HL-60 (cell line): ENCODE measurements at regions not wholly inside any gene's neighbourhood (a gene's known extent, or its start where the extent isn't known, plus 50 kb on each side); places are given as distances from the start of the nearest gene placed in this dataset.

Experiments used
- DNase-seq, 2 experiments: peaks; one replicate each; pipeline ENCODE4 v3.0.0-alpha.2; 2010 to 2020; ENCODE audit warnings: low read depth in 1 of 2, low spot score in 1 of 2
- H3K27ac ChIP-seq: fragments of 250-450 bp; sonication (Bioruptor Pico); replicated peaks from 2 replicates; pipeline ENCODE4 v1.5.1; 2020; ENCODE audit warnings: mild to moderate bottlenecking, moderate library complexity
- H3K27me3 ChIP-seq: fragments of 250-450 bp; sonication (Bioruptor Pico); 2 replicates; pipeline ENCODE4 v1.5.1; 2021; ENCODE audit warnings: mild to moderate bottlenecking, moderate library complexity; ENCODE audit not compliant: insufficient read depth, poor library complexity, severe bottlenecking
- H3K4me3 ChIP-seq: replicated peaks from 2 replicates; pipeline ENCODE4 v1.5.1; 2011; ENCODE audit warnings: mild to moderate bottlenecking, control low read depth, low read length; ENCODE audit not compliant: insufficient read depth
- GABPA ChIP-seq: IDR thresholded peaks from 2 replicates; pipeline ENCODE4 v1.6.1; 2012; ENCODE audit warnings: low read depth
- POLR2AphosphoS5 ChIP-seq: IDR thresholded peaks from 2 replicates; pipeline ENCODE4 v1.6.1; 2012; ENCODE audit warnings: low read depth
- SPI1 ChIP-seq: IDR thresholded peaks from 2 replicates; pipeline ENCODE4 v1.6.1; 2012; ENCODE audit warnings: low read depth, mild to moderate bottlenecking, borderline replicate concordance
- TF ChIP-seq, protein P1 (sequence below): IDR thresholded peaks from 2 replicates; pipeline ENCODE4 v1.6.1; 2012; ENCODE audit warnings: low read depth; ENCODE audit not compliant: insufficient replicate concordance
- TF ChIP-seq, protein P2 (sequence below): IDR thresholded peaks from one replicate; pipeline ENCODE4 v1.5.1; 2011; ENCODE audit warnings: low read length, control low read depth, inconsistent platforms; ENCODE audit not compliant: insufficient read depth

DNA sequence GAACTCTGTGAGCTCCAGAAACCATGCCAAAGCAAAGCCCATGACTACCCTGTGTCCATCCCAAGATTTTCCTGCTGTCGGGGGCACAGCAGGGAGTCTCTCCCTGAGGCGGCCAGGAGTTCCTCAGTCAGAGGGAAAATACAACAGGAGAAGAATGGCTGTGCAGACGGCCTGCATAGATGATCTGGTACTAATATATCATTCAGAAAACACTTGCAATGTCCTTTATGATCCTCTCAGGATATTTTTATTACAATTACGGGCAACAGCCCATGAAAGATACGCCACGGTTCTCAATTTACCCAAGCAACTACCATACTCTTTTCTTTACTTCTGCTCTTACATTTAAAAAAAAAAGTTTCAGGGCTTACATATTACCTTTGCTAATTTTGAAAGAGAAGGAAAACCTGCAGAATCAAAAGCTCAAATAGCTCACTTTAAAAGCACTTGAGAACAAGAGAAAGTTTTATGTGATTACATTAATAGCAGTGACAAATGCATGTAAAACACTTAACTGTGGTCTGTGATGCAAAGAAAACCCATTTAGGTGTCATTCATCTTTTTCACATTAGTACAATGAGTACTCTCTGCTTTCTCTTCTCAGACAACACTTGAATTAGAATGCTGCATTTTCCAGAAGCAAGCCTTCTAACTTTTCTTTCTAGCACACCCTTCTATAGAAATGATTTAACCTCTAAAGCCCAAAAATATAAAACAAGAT lies 460.8 kb downstream of the KLF5 start:
- TF ChIP-seq SPI1 (no peak), POLR2AphosphoS5 (no peak), GABPA (no peak)
- TF ChIP-seq, protein P1, sequence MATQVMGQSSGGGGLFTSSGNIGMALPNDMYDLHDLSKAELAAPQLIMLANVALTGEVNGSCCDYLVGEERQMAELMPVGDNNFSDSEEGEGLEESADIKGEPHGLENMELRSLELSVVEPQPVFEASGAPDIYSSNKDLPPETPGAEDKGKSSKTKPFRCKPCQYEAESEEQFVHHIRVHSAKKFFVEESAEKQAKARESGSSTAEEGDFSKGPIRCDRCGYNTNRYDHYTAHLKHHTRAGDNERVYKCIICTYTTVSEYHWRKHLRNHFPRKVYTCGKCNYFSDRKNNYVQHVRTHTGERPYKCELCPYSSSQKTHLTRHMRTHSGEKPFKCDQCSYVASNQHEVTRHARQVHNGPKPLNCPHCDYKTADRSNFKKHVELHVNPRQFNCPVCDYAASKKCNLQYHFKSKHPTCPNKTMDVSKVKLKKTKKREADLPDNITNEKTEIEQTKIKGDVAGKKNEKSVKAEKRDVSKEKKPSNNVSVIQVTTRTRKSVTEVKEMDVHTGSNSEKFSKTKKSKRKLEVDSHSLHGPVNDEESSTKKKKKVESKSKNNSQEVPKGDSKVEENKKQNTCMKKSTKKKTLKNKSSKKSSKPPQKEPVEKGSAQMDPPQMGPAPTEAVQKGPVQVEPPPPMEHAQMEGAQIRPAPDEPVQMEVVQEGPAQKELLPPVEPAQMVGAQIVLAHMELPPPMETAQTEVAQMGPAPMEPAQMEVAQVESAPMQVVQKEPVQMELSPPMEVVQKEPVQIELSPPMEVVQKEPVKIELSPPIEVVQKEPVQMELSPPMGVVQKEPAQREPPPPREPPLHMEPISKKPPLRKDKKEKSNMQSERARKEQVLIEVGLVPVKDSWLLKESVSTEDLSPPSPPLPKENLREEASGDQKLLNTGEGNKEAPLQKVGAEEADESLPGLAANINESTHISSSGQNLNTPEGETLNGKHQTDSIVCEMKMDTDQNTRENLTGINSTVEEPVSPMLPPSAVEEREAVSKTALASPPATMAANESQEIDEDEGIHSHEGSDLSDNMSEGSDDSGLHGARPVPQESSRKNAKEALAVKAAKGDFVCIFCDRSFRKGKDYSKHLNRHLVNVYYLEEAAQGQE = no peak
- TF ChIP-seq, protein P2, sequence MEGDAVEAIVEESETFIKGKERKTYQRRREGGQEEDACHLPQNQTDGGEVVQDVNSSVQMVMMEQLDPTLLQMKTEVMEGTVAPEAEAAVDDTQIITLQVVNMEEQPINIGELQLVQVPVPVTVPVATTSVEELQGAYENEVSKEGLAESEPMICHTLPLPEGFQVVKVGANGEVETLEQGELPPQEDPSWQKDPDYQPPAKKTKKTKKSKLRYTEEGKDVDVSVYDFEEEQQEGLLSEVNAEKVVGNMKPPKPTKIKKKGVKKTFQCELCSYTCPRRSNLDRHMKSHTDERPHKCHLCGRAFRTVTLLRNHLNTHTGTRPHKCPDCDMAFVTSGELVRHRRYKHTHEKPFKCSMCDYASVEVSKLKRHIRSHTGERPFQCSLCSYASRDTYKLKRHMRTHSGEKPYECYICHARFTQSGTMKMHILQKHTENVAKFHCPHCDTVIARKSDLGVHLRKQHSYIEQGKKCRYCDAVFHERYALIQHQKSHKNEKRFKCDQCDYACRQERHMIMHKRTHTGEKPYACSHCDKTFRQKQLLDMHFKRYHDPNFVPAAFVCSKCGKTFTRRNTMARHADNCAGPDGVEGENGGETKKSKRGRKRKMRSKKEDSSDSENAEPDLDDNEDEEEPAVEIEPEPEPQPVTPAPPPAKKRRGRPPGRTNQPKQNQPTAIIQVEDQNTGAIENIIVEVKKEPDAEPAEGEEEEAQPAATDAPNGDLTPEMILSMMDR = no peak
- DNase-seq = no peak
- no peak overlapping the region for H3K27ac ChIP-seq
- H3K27me3 ChIP-seq = peaks cover 2% of the 10 kb centered on the region
- H3K4me3 ChIP-seq = no peak overlapping the region

DNA sequence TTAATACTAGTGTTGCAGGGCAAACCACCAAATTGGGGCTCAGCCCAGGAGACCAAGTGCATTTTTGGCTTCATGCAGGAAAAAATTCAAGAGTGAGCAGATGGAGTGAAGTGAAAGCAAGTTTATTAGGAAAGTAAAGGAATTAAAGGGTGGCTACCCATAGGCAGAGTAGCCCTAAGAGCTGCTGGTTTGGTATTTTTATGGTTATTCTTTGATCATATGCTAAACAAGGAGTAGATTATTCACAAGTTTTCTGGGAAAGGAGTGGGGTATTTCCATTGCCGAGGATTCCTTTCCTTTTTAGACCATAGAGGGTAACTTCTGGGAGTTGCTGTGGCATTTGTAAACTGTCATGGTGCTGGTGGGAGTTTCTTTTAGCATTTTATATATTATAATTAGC lies 459.0 kb downstream of the KLF5 start:
- peaks cover 2% of the 10 kb centered on the region for H3K27me3 ChIP-seq
- TF ChIP-seq SPI1 = no peak
- H3K27ac ChIP-seq = no peak overlapping the region
- H3K4me3 ChIP-seq = no peak overlapping the region
- no peak for DNase-seq

DNA sequence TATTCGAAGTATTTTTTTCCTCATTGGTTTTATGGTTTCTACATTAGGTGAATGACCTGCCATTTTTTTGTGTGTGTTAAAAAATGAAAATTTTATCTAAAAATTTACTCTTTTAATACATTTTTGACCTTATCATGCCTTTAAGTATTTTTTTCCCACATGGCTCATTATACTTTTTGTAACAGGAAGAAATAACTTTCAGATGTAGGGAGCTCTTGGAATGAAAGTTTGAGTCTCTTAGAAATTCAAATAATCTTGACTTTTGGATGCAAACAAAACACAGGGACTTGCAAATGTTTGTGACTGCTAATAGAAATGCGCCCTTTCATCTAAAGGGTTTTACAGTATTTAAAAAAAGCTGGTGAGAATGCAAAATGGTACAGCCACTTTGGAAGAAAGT lies 457.9 kb downstream of the KLF5 start:
- DNase-seq = no peak
- Histone ChIP-seq H3K4me3 (no peak overlapping the region), H3K27me3 (peaks cover 2% of the 10 kb centered on the region), H3K27ac (no peak overlapping the region)
- TF ChIP-seq POLR2AphosphoS5 = no peak
- TF ChIP-seq, protein P1 = no peak
- TF ChIP-seq SPI1 = no peak
- TF ChIP-seq, protein P2 = no peak

DNA sequence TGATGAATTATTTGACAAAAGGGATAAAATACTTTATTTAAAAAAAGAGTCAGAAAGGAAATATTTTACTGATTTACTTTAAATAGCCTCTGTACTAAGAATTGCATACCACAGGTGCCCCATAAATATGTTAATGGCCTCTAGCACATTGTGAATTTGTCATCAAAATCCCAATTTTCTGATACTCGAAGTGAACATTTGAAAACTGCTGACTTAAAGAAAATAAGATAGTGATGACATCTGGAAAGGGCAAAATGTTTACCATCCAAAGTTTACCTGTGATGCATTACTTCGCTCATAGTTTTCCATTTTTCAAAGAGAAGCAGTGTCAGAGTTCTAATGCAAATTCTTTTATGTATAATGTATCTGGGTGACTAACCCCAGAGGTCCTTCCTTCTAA lies 455.4 kb downstream of the KLF5 start:
- no peak overlapping the region for H3K4me3 ChIP-seq
- H3K27me3 ChIP-seq = no peaks in the 10 kb centered on the region
- no peak for TF ChIP-seq GABPA
- TF ChIP-seq POLR2AphosphoS5 = no peak
- no peak for TF ChIP-seq SPI1
- TF ChIP-seq, protein P1 = no peak
- TF ChIP-seq, protein P2 = no peak
- no peak for DNase-seq
- no peak overlapping the region for H3K27ac ChIP-seq
